ENCODE measurements at regions not wholly inside any gene's neighbourhood (a gene's known extent, or its start where the extent isn't known, plus 50 kb on each side); places are given as distances from the start of the nearest gene placed in this dataset.

GRCh38 chr5:56449071-56449640, 216.0 kb upstream of the ANKRD55 start:
- WGBS (ENCODE audit: insufficient coverage) = 78% methylated on average over 7 of the region's 7 CpGs
- Histone ChIP-seq H3K4me3 (ENCODE audit: control insufficient read depth in 1 of 2, extremely low read depth in 1 of 2, low read length in 1 of 2) (no peak overlapping the region), H3K27me3 (replicated peaks in 1 of 2; ENCODE audit: control insufficient read depth in 2 of 2, extremely low read depth in 1 of 2, insufficient read depth in 2 of 2, low read length in 1 of 2) (no peaks in the 10 kb centered on the region), H3K4me1 (ENCODE audit: control insufficient read depth in 1 of 2, extremely low read depth in 1 of 2, insufficient read depth in 2 of 2, low read length in 2 of 2) (no peaks in the 10 kb centered on the region), H3K36me3 (ENCODE audit: control insufficient read depth in 2 of 2, extremely low read depth in 1 of 2, insufficient read depth in 1 of 2, low read length in 1 of 2) (no peaks in the 10 kb centered on the region), H3K27ac (ENCODE audit: low read length) (no peak overlapping the region), H3K9me3 (no peaks in the 10 kb centered on the region)
- Mint-ChIP-seq H3K27me3 (no peaks in the 10 kb centered on the region), H3K9me3 (no peaks in the 10 kb centered on the region), H3K27ac (no peak overlapping the region), H3K4me3 (no peak overlapping the region), H3K4me1 (peaks cover 0 to 5% (median 3%) of the 10 kb centered on the region in 3 donors), H3K36me3 (no peaks in the 10 kb centered on the region)
- ATAC-seq (replicated peaks in 1 of 4) (no peak), DNase-seq (no peak)
- ChIA-PET POLR2A (no interaction called here), CTCF (interaction anchor here (0.5 to 0.8 kb wide), 3 partner anchors 179 to 676 kb away, joined by 3 to 7 read pairs (median 4); no protein-coding TSS in a partner anchor)

GRCh38 chr5:56447656-56448055, 214.5 kb upstream of the ANKRD55 start:
- Mint-ChIP-seq H3K4me1 (peaks cover 0 to 7% (median 0%) of the 10 kb centered on the region in 3 donors), H3K27ac (no peak overlapping the region), H3K9me3 (peaks cover 0 to 4% (median 4%) of the 10 kb centered on the region in 3 donors), H3K36me3 (no peaks in the 10 kb centered on the region), H3K27me3 (no peaks in the 10 kb centered on the region), H3K4me3 (no peak overlapping the region)
- no peak for ATAC-seq (replicated peaks in 1 of 4)
- Histone ChIP-seq H3K27me3 (replicated peaks in 1 of 2; ENCODE audit: control insufficient read depth in 2 of 2, extremely low read depth in 1 of 2, insufficient read depth in 2 of 2, low read length in 1 of 2) (no peaks in the 10 kb centered on the region), H3K27ac (ENCODE audit: low read length) (no peak overlapping the region), H3K36me3 (ENCODE audit: control insufficient read depth in 2 of 2, extremely low read depth in 1 of 2, insufficient read depth in 1 of 2, low read length in 1 of 2) (no peaks in the 10 kb centered on the region), H3K4me3 (ENCODE audit: control insufficient read depth in 1 of 2, extremely low read depth in 1 of 2, low read length in 1 of 2) (no peak overlapping the region), H3K4me1 (ENCODE audit: control insufficient read depth in 1 of 2, extremely low read depth in 1 of 2, insufficient read depth in 2 of 2, low read length in 2 of 2) (no peaks in the 10 kb centered on the region), H3K9me3 (no peaks in the 10 kb centered on the region)
- CTCF ChIA-PET = no interaction called here
- POLR2A ChIA-PET = no interaction called here
- 72% methylated on average over 2 of the region's 4 CpGs for WGBS (ENCODE audit: insufficient coverage)
- DNase-seq = no peak

GRCh38 chr5:56447232-56447631, 214.1 kb upstream of the ANKRD55 start:
- H3K4me3 ChIP-seq (ENCODE audit: control insufficient read depth in 1 of 2, extremely low read depth in 1 of 2, low read length in 1 of 2) = no peak overlapping the region
- Mint-ChIP-seq H3K4me1 (peaks cover 0 to 7% (median 0%) of the 10 kb centered on the region in 3 donors), H3K27ac (no peak overlapping the region), H3K27me3 (no peaks in the 10 kb centered on the region), H3K36me3 (no peaks in the 10 kb centered on the region), H3K9me3 (peaks cover 0 to 4% (median 4%) of the 10 kb centered on the region in 3 donors), H3K4me3 (no peak overlapping the region)
- no peak overlapping the region for H3K27ac ChIP-seq (ENCODE audit: low read length)
- DNase-seq (no peak), ATAC-seq (replicated peaks in 1 of 4) (no peak)
- 89% methylated on average over 2 of the region's 4 CpGs for WGBS (ENCODE audit: insufficient coverage)
- H3K9me3 ChIP-seq = no peaks in the 10 kb centered on the region
- no peaks in the 10 kb centered on the region for H3K27me3 ChIP-seq (replicated peaks in 1 of 2; ENCODE audit: control insufficient read depth in 2 of 2, extremely low read depth in 1 of 2, insufficient read depth in 2 of 2, low read length in 1 of 2)
- ChIA-PET POLR2A (no interaction called here), CTCF (no interaction called here)
- no peaks in the 10 kb centered on the region for H3K36me3 ChIP-seq (ENCODE audit: control insufficient read depth in 2 of 2, extremely low read depth in 1 of 2, insufficient read depth in 1 of 2, low read length in 1 of 2)
- no peaks in the 10 kb centered on the region for H3K4me1 ChIP-seq (ENCODE audit: control insufficient read depth in 1 of 2, extremely low read depth in 1 of 2, insufficient read depth in 2 of 2, low read length in 2 of 2)

GRCh38 chr5:56446728-56447127, 213.6 kb upstream of the ANKRD55 start:
- Histone ChIP-seq H3K4me3 (ENCODE audit: control insufficient read depth in 1 of 2, extremely low read depth in 1 of 2, low read length in 1 of 2) (no peak overlapping the region), H3K36me3 (ENCODE audit: control insufficient read depth in 2 of 2, extremely low read depth in 1 of 2, insufficient read depth in 1 of 2, low read length in 1 of 2) (no peaks in the 10 kb centered on the region), H3K4me1 (ENCODE audit: control insufficient read depth in 1 of 2, extremely low read depth in 1 of 2, insufficient read depth in 2 of 2, low read length in 2 of 2) (no peaks in the 10 kb centered on the region), H3K27me3 (replicated peaks in 1 of 2; ENCODE audit: control insufficient read depth in 2 of 2, extremely low read depth in 1 of 2, insufficient read depth in 2 of 2, low read length in 1 of 2) (no peaks in the 10 kb centered on the region), H3K9me3 (no peaks in the 10 kb centered on the region), H3K27ac (ENCODE audit: low read length) (no peak overlapping the region)
- H3K9me3 Mint-ChIP-seq = peaks cover 0 to 4% (median 4%) of the 10 kb centered on the region in 3 donors
- peaks cover 0 to 7% (median 0%) of the 10 kb centered on the region in 3 donors for H3K4me1 Mint-ChIP-seq
- no peak overlapping the region for H3K4me3 Mint-ChIP-seq
- DNase-seq (no peak), ATAC-seq (replicated peaks in 1 of 4) (no peak)
- ChIA-PET POLR2A (no interaction called here), CTCF (no interaction called here)
- H3K27me3 Mint-ChIP-seq = no peaks in the 10 kb centered on the region
- H3K36me3 Mint-ChIP-seq = no peaks in the 10 kb centered on the region
- no peak overlapping the region for H3K27ac Mint-ChIP-seq

- ATAC-seq (replicated peaks in 1 of 4) = no peak
- no peak overlapping the region for H3K4me3 ChIP-seq (ENCODE audit: control insufficient read depth in 1 of 2, extremely low read depth in 1 of 2, low read length in 1 of 2)
- POLR2A ChIA-PET = interaction anchor here in 1 of 2 donors (0.6 kb wide), 1 partner anchor 33 kb away, joined by 4 read pairs; no protein-coding TSS in a partner anchor
- H3K27ac ChIP-seq (ENCODE audit: low read length) = no peak overlapping the region
- H3K4me3 Mint-ChIP-seq = no peak overlapping the region
- no peaks in the 10 kb centered on the region for H3K4me1 ChIP-seq (ENCODE audit: control insufficient read depth in 1 of 2, extremely low read depth in 1 of 2, insufficient read depth in 2 of 2, low read length in 2 of 2)
- H3K9me3 Mint-ChIP-seq = peaks cover 0 to 4% (median 4%) of the 10 kb centered on the region in 3 donors
- H3K27me3 Mint-ChIP-seq = no peaks in the 10 kb centered on the region
- CTCF ChIA-PET = no interaction called here
- H3K27me3 ChIP-seq (replicated peaks in 1 of 2; ENCODE audit: control insufficient read depth in 2 of 2, extremely low read depth in 1 of 2, insufficient read depth in 2 of 2, low read length in 1 of 2) = no peaks in the 10 kb centered on the region
- H3K4me1 Mint-ChIP-seq = peaks cover 0 to 7% (median 0%) of the 10 kb centered on the region in 3 donors
- no peaks in the 10 kb centered on the region for H3K36me3 Mint-ChIP-seq
- H3K27ac Mint-ChIP-seq = no peak overlapping the region
- DNase-seq = no peak
- H3K9me3 ChIP-seq = no peaks in the 10 kb centered on the region
- no peaks in the 10 kb centered on the region for H3K36me3 ChIP-seq (ENCODE audit: control insufficient read depth in 2 of 2, extremely low read depth in 1 of 2, insufficient read depth in 1 of 2, low read length in 1 of 2)
- WGBS (ENCODE audit: insufficient coverage) = 87% methylated on average over 2 of the region's 2 CpGs
These were observed 210.7 kb upstream of the ANKRD55 start for GRCh38 chr5:56443826-56444225.

- no peak for ATAC-seq (replicated peaks in 1 of 4)
- Mint-ChIP-seq H3K4me1 (peaks cover 0 to 6% (median 0%) of the 10 kb centered on the region in 3 donors), H3K4me3 (no peak overlapping the region), H3K27ac (no peak overlapping the region), H3K9me3 (peaks cover 0 to 4% (median 4%) of the 10 kb centered on the region in 3 donors), H3K36me3 (no peaks in the 10 kb centered on the region), H3K27me3 (no peaks in the 10 kb centered on the region)
- ChIA-PET POLR2A (no interaction called here), CTCF (interaction anchor here in 1 of 2 donors (0.6 kb wide), 1 partner anchor 548 kb away, joined by 3 read pairs; no protein-coding TSS in a partner anchor)
- Histone ChIP-seq H3K9me3 (no peaks in the 10 kb centered on the region), H3K4me3 (ENCODE audit: control insufficient read depth in 1 of 2, extremely low read depth in 1 of 2, low read length in 1 of 2) (no peak overlapping the region), H3K4me1 (ENCODE audit: control insufficient read depth in 1 of 2, extremely low read depth in 1 of 2, insufficient read depth in 2 of 2, low read length in 2 of 2) (no peaks in the 10 kb centered on the region), H3K36me3 (ENCODE audit: control insufficient read depth in 2 of 2, extremely low read depth in 1 of 2, insufficient read depth in 1 of 2, low read length in 1 of 2) (no peaks in the 10 kb centered on the region), H3K27me3 (replicated peaks in 1 of 2; ENCODE audit: control insufficient read depth in 2 of 2, extremely low read depth in 1 of 2, insufficient read depth in 2 of 2, low read length in 1 of 2) (no peaks in the 10 kb centered on the region), H3K27ac (ENCODE audit: low read length) (no peak overlapping the region)
- DNase-seq = no peak
- WGBS (ENCODE audit: insufficient coverage) = no CpG with 5 or more reads among the region's 7 CpGs
These were observed 208.0 kb upstream of the ANKRD55 start for GRCh38 chr5:56440871-56441740.
